ENCODE measurements at regions not wholly inside any gene's neighbourhood (a gene's known extent, or its start where the extent isn't known, plus 50 kb on each side); places are given as distances from the start of the nearest gene placed in this dataset.
"Not testable (repeated sequence)": the region's sequence is repeated elsewhere in the genome, so short reads cannot be mapped to it uniquely, and the experiment has no call there.

DNA sequence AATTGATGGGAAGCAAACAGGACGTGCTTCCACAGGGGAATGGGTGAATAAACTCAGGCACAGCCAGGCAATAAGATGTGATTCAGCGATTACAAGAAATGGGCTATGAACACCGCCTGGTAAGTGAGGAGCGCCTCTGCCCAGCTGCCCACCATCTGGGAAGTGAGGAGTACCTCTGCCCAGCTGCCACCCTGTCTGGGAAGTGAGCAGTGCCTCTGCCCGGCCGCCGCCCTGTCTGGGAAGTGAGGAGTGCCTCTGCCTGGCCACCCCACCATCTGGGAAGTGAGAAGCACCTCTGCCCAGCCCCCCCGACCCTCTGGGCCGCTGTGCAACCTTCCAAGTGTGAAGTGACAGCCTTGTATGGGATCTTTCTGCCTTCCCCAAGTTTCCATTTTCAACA, 73.2 kb upstream of the PRR5 start:
- no peak for DNase-seq (ENCODE audit: low read depth)

DNA sequence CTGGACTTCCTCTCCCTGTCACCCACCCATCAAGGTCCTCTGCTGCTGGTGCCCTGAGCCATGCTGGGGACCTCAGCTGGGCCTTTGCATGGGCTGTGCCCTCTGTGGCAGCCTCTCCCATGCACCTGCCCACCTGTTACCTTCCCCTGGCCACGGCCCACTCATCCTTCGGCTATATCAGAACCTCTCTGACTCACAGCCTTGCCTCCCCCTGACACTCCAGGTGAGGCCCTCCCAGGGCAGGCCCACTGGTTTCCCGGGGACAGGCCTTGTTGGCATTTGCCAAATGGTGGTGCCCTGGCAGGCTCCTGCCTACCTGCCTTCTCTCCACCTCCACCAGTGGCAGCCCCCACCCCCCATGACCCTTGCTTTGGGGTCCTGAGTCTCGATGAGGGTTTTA, 73.7 kb upstream of the PRR5 start:
- DNase-seq (ENCODE audit: low read depth) = no peak

DNA sequence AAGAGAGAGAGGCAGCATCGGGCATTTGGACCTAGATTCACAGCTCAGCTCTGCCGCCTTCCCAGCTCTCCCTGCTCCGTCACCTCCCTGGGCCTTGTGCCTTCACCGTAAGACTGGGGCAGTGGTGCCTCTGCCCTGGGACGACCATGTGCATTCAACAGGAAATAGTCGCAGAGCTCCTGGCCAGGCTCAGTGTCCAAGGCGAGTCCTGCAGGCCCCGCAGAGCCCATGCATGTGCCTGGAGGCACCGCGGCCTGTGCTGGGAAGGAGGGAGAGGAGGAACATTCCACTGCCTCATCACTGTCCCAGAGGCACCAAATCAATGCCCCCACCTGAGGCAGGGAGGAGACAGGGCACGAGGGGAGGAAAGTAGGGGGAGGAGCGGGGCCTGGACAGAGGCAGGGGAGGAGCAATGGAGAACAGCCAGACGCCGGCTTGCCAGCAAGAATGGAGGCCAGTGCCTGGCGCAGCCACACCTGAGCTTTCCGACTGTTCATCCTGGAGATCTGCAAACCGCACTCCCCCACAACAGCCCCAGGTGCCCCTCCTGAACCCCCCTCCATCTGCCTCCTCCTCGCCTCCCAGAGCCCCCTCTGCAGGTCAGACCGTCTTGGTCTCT, 74.4 kb upstream of the PRR5 start:
- DNase-seq (ENCODE audit: low read depth) = no peak

DNA sequence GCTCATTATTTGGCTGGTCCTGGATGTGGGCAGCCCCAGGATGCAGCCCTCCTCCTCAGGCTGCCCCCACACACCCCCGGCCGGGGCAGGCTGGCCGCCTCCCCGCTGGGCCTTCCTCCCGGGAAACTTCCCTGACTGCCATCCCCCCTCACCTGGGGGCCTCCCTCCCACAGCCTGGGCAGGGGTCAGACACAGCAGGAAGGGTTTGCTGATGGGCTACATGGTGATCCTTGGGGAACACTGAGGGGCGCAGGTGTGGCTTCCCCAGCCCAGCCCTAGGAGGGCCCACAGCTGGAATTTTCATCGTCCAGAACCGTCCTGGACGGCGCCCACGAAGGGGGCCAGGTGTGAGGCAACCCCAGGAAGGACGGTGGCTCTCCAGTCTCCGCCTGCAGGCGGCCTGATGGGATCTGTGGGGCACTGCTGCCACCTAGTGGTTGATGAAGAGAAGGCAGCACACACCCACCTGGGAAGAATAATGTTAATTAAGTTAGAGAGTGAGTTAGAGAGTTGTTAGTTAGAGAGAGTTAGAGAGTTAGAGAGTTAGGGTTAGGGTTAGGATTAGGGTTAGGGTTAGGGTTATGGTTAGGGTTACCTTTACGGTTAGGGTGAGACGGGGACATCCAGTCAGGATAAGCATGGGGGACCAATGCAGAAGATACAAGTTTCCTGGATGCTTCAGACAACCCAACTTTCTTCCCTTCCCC, 75.9 kb upstream of the PRR5 start:
- peak; percentile 42 for DNase-seq (ENCODE audit: low read depth)

- DNase-seq (ENCODE audit: low read depth) = no peak
These were observed 76.6 kb upstream of the PRR5 start for GRCh38 chr22:44625421-44625760.

DNA sequence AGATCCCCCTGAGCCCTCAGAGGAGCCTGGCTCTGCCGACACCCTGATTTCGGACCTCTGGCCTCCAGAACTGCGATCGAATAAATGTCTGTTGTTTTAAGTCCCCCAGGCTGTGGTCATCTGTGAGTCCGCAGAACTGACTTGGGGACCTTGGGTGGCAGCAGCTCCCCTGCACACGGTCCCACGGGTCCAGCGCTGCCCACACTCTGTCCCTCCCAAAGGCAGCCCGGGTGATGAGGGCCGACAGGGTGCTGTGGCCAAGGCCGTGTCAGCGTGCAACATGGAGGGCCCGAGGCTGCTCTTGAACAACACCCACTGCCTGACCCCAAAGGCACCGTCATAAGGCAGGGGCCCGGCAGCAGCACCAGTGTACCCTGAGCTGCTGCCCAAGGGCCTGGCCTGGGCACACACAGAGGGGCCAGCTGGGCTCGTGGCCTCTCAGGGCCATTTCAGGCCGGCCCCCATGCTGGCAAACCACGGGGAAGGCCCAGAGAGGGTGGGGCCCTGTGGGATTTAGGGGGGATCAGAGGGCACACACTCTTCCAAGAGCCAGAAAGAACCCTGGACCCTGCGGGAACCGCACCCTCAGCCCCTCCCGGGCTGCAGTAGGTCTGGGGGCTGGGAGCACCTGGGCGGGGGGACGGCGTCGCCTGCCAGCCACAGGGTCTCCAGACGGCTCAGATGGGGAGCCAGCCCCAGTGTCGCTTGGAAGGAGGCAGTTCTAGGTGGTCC, 77.1 kb upstream of the PRR5 start:
- no peak for DNase-seq (ENCODE audit: low read depth)

- DNase-seq (ENCODE audit: low read depth) = no peak
These were observed 78.1 kb upstream of the PRR5 start for GRCh38 chr22:44623771-44624510.

GRCh38 chr22:44622679-44623078, 79.3 kb upstream of the PRR5 start:
- no peak for DNase-seq (ENCODE audit: low read depth)

- peak; percentile 17 for DNase-seq (ENCODE audit: low read depth)
These were observed 79.9 kb upstream of the PRR5 start for GRCh38 chr22:44622147-44622427.

- no peak for DNase-seq (ENCODE audit: low read depth)
These were observed 80.4 kb upstream of the PRR5 start for GRCh38 chr22:44621401-44622146.

DNA sequence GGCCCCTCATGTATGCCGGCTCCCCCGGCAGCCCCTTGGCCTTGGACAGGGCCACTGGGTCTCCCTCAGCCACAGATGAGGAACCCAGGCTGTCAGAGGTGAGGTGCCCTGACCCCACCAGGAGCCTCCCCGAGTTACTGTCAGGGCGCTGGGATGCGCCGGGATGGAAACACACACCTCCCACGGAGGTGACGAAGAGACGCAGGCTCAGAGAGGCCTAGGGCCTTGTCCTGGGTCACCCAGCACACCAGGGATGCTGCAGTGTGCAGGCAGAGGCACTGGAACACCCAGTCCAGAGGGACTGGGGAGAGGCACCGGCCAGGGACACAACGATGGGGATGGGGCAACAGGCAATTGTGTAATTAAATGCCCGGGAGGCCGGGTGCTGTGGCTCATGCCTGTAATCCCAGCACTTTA, 81.2 kb upstream of the PRR5 start:
- no peak for DNase-seq (ENCODE audit: low read depth)

DNA sequence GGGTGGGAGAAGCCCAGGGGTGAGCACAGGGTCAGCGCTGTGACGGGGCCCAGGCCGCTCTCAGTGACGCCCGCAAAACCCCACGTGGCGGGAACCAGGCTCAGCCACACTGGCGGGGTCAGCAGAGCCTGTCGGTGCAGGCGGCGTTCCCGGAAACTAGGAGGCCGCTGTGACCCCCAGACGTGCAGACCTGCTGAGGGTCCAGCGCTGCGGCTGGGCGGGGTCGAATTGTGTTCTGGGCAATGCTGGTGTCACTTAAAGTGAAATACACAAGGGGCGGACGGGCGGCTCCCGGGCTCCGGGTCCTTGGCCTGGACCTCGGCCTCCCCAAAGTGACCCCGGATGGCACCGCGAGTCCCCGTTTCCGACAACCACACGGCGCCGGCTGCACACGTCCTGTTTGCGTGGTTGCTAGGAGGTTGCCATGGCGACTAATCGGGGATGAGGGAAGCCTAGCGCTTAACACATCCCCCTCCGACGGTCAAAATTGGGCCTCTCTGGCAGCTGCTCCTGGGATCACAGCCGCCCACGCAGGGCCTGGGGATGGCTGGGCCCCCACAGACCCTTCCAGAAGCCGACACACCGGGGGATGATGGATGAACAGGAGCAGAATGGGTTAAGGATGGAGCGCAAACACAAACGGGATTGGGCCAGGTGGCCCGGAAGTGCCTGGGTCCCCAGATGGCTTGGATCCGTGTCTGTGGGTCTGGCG, 81.7 kb upstream of the PRR5 start:
- peak; percentile 77 for DNase-seq (ENCODE audit: low read depth)

DNA sequence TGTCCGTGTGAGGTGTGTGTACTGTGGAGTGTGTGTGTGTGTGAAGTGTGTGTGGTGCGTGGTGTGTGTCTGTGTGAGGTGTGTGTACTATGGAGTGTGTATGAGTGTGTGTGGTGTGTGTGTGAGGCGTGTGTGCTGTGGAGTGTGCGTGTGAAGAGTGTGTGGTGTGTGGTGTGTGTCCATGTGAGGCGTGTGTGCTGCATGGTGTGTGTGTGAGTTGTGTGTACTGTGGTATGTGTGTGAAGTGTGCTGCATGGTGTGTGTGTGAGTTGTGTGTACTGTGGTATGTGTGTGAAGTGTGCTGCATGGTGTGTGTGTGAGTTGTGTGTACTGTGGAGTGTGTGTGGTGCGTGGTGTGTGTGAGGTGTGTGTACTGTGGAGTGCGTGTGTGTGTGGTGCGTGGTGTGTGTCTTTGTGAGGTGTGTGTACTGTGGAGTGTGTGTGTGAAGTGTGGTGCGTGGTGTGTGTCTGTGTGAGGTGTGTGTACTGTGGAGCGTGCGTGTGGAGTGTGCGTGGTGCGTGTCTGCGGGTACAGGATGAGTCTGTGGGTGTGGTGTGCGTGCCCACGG, 82.4 kb upstream of the PRR5 start:
- DNase-seq (ENCODE audit: low read depth) = not testable (repeated sequence)

GRCh38 chr22:44618910-44619309, 83.1 kb upstream of the PRR5 start:
- DNase-seq (ENCODE audit: low read depth) = not testable (repeated sequence)

GRCh38 chr22:44618400-44618799, 83.6 kb upstream of the PRR5 start:
- DNase-seq (ENCODE audit: low read depth) = no peak

- DNase-seq (ENCODE audit: low read depth) = no peak
These were observed 84.2 kb upstream of the PRR5 start for GRCh38 chr22:44617828-44618227.

DNA sequence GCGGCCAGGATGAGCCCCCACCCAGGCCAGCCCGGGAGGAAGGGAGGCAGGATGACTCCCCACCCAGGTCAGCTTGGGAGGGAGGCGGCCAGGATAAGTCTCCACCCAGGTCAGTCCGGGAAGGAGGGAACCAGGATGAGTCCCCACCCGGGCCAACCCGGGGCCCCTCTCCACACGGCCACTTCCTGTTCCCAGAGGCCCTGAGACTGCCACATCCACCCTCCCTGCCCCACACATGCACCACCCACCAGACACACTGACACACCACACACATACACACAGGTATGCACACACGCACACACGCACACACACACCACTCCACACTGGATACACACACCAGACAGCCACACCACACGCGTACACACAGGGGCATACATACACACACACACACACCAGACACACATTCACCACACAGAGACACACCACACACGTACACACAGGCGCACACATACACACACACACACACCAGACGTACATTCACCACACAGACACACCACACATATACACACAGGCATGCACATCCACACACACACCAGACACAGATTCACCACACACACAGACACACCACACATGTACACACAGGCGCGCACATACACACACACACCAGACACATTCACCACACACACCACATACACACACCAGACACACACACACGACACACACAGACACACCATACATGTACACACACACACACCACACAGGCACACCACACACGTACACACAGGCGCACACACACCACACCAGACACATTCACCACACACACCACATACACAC, 84.9 kb upstream of the PRR5 start:
- no peak for DNase-seq (ENCODE audit: low read depth)

- DNase-seq (ENCODE audit: low read depth) = no peak
These were observed 85.5 kb upstream of the PRR5 start for GRCh38 chr22:44616461-44616860.

DNA sequence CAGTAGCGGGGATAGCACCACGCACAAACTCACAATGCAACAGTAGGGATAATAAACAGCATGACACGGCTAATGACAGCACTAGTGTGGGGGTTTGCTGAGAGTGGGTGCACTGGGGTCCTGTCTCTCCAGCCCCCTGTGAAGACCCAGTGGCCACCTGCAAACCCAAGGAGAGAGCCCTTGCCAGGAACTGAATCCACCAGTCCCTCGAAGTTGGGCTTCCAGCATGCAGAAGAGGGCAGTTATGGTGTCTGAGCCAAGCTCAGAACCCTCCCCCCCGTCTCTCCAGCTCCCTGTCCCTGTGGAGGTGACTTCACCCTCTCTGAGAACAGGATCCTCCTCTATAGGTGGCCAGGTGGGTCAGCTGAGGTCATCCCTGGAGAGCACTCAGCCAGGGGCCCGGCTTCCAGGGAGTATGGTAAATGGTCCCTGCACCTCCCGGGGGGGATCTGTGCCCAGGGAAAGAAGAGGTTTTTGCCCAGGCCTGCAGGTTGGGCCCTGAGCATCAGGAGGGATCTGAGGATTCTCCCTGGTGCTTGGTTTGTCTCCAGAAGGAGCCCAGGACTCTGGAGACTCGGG, 86.3 kb upstream of the PRR5 start:
- no peak for DNase-seq (ENCODE audit: low read depth)

DNA sequence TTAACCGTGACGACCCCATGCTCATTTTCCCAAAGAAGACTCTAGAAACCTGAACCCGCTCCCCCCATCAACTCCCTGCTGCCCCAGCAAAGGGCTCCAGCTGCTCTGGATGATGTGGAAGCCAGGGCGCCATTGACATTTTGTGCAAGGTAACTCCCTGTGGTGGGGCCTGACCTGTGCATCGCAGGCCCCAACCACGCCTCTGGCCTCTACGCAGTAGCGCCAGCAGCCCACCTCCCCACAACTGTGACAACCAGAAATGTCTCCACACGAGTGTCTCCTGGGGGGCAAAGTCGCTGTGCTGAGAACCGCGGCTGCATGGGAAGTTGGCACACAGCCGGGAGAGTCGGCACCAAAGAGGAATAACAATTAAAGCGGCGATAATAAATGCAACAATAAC, 86.9 kb upstream of the PRR5 start:
- DNase-seq (ENCODE audit: low read depth) = no peak
